Effector CD4-positive, alpha-beta T cell (primary cell): ENCODE measurements at regions not wholly inside any gene's neighbourhood (a gene's known extent, or its start where the extent isn't known, plus 50 kb on each side); places are given as distances from the start of the nearest gene placed in this dataset.
A peak's percentile ranks its signal among the peaks of the same experiment; 100 is the strongest.

Experiments
- DNase-seq: peaks from one replicate; pipeline ENCODE4 v3.0.0-alpha.2; 2020

DNA sequence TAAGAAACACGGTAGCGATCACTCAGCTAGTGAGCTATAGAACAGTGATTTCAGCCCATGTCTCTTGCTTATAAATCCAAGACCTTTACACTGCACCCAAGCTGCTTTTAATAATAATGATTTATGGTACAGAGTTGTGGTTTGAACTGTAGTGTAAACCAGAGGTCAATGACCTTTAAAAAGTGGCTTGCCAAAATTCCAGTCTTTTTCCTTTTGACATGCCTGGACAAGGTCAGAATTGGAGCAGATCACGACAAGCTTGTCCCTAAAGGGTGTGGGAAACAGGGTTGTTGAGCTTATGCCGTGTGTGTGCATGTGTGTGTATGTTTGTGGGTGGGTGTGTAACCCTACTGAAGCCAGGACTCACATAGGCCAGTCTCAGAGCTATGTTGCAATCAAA lies 225.3 kb upstream of the CLINT1 start:
- DNase-seq: no peak

DNA sequence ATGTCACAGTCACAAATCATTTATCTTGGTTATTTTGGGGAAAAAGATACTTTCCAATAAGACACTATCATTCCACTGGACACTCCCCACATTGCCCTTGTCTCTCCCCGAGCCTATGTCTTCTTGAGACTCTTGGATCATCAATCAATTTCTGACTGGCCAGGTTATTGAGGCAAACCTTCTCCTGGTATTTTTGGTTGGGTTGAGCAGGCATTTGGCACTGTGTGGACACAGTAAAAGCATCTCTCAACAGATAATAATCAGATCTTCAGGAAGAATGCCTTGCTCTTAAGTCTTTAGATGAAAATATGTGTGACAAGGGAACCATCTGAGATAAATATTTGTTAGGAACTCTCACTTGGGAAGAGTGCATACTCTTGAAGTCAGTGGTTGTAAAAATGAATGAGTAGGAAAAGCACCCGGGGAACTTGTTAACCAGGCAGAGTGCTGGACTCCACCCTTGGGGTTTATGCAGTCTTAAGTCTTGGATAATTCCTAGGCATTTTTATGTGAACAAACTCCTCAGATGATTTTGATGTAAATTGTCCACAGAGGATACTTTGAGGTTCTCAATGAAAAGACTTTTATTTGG lies 223.8 kb upstream of the CLINT1 start:
- DNase-seq: no peak

DNA sequence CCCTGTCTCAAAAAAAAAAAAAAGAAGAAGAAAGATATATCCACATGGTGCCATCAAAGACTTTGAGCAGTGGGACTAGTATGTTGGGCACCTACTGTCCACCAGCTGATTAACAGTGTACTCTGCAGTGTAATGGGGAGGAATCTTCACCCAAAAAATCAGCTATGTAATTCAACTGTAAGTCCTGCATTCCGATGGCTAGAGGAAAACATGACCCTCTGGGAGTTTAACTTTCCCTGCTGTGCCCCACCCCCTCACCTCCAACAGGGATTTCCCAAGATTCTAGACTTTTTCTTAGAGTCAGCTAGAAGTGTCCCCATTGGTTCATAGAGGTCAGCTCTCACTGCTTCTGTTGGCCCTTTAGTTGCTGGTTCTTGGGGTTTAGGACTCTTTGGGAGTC lies 221.2 kb upstream of the CLINT1 start:
- DNase-seq: no peak

DNA sequence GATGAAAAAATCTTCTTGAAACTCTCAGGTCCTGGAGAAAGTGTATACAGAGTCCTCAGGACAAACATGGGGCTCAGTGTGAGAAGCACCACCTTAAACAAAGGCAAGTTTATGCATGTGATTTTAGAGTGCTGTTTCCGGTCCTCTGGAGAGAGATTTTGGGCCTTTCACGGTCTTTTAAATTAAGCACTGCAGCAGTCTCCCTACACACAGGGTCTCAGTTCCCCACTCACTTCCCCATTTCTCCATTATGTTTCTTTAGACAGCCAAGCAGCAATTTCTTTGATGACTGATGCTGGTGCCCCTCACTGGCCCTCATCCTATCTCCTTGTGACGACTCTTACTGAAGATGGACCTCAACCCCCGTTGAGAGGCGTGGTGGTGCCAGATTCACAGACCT lies 220.2 kb upstream of the CLINT1 start:
- no peak for DNase-seq

DNA sequence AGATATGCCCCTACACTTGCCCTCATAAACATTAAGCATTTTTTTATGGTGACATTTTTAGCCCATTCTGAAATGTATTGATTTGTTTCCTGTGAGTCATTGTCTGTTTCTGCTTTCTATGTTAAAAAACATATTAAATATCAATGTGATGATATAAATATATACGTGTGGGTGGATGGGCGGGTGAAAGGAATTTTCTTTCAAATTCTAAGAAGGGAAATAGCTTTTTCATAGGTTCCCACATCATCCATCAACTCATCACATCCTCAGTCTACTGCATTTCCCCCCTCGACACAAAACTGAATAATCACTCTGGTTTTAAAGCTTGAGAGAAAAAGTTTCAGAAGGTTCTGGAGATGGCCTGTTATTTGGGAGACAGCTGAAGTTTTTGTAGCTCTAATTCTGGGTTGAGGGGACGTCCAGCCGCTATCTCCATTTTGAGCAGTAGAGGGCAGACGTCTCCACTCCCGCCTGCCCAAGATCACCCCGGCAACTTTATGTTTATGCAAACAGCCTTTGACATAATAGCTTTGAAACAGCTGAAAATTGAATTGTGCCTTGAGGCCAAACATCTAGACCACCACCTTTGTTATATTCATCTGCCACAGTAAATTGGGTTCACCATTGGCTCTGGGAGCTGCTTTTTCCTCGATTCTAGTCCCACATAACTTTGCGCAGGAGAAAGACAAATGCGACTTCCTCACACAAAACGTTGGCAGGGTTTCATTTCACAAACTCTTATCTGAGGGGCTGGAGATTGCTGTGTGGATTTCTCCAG lies 216.2 kb upstream of the CLINT1 start:
- peak; percentile 19 for DNase-seq

DNA sequence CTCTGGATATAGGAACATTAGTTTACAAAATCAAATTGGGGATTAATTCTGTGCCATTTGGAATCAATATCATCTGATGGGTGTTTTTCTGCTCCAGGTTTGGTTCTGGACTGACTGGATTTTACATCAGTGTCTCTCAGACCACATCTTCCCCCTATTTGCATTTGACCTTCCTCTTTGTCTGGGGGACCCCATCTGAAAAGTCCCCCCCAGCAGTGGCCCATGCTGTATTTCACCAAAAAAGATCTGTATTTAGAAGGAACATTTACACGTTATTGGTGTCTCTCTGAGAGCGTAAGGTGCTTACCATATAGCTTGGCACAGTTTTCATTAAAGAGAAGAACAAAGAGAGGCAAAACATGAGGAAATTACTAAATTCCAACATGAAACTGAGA lies 215.6 kb upstream of the CLINT1 start:
- no peak for DNase-seq

DNA sequence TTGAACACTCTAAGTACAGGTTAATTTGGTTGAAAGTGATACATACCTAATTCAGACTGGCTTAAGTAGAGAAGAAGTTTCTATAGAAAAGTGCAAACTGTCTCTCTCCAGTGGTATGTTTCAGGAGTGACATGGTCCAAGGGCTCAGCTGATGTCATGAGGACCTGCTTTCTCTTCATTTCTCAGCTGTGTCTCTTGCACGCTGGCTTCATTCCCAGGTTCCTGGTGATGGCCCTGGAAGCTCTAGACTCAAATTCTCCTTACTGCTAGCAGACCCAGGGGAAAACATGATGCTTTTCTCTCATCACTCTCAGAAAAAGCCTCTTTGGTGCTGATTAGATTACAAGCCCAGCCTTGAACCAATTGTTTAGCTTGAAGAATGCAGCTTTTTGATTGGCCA lies 211.9 kb upstream of the CLINT1 start:
- no peak for DNase-seq

DNA sequence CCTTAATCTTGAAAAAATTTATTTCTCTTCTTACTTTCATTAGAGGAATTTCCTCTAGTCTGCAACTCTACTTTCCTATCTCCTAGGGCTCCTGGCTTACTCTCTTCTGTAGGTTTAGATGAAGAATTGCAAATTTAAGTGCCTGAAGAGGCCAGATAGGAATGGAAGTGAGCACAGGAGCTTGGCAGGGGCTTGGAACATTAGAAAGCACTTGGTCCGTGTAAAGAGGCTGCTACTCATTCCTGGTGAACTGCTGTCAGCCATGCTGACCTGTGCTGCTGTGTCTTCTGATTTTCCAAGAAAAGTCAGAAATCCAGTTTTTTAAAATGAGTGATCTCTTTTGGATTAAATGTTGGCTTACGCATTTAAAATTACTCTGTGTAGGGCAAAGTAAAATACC lies 210.9 kb upstream of the CLINT1 start:
- no peak for DNase-seq

DNA sequence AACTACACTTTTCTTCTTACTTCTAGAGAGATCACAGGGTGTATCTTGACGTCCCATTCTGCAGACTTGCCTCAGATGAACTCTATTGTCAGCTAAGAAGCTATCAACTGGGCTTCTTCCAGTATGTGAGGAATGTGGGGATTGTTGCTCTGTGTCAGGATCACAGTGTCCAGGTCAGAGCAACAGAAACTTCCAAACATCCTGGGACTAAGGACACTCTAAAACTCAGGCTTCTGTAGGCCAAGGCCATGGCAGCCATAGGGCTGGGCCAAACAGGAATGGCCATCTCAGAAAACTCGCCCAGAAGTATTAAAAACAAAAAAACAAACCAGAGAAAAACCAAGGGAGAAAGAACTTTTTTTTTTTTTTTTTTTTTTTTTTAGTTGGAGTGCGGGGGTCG lies 210.0 kb upstream of the CLINT1 start:
- no peak for DNase-seq

DNA sequence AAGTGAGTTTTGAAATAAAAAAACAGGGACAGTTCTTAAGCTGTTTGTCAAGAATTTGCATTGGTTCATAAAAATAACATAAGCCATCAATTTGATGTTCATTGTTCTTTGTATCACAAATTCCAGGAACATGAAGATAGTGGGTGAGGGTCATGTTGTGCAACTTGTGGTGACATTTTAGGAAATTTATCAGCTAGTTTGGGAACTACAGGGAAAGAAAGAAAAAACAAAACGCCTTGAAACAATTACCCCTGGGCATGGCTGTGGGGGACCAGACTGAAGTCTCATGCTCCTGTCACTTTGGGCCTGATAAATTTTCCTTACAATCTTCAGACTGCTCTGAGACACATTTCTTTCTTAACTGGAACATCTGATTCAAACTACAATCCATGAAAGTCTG lies 207.1 kb upstream of the CLINT1 start:
- no peak for DNase-seq

DNA sequence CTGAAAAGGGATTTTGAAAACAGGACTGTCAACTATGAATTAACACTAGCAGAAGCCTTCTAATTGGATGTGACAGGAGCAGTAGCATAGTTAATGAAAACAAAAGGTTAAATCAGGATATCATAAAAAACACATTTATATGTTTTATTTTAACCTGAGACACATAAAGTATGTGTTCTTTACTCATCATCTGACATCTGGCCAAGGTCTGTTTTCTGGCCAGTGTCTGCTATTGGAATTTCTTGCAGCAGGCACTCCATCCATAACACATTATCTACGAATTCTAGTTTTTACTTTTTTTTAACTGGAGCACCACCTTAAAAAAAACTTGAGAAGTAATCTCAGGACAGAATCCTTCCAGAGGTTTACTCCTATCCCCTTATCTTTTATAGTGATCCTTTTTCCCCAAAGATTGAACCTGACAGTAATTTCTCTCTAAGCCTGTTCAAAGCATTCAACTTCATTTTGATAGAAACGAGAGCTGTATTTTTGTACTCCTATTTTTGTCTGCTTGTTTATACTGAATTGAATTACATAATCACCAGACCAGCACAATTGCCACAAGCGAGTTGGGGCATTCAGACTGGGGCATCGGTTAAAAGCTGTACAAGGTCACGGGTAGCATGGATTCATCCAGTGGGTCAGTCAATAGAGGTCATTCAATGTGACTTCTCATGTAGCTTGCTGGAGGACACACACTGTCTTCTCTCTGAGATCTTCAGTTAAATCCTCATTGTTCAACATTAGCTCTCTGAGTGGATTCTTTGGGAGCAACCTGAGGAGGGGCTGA lies 205.6 kb upstream of the CLINT1 start:
- no peak for DNase-seq

DNA sequence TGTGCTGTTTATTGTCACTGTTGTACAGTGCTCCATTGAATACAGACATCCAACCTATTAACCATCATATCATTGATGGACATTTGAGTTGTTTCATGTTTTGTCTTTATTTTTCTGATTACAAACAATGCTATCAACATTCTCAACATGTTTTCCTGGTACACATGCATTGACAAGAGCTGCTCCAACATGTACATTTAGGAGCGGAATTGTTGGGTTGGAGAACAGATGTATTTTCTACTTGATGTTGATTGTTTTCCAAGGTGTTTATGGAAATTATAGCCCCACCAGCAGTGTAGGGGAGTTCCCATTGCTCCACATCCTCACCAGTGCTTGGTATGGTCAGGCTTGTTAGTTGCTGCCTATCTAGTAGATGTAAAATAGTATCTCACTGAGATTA lies 204.1 kb upstream of the CLINT1 start:
- DNase-seq: no peak

DNA sequence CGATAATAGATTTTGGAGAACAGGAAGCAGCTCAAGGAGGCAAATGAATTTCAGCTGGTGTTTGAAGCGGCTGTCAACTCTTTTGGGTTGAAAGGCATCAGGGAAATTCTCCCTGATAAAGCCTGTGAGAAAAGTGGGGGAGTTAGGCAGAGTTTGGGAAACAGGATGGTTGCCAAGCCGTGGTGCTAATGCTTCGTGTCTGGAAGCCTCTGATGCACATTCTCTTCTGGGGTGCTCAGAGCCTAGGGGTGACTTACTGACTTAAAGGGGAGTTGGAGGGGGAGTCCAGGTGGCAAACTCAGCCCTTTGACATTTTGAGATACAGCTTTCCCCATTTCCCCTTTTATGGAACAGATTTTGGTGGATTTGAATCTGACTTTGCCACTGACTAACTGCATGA lies 202.5 kb upstream of the CLINT1 start:
- DNase-seq: no peak

DNA sequence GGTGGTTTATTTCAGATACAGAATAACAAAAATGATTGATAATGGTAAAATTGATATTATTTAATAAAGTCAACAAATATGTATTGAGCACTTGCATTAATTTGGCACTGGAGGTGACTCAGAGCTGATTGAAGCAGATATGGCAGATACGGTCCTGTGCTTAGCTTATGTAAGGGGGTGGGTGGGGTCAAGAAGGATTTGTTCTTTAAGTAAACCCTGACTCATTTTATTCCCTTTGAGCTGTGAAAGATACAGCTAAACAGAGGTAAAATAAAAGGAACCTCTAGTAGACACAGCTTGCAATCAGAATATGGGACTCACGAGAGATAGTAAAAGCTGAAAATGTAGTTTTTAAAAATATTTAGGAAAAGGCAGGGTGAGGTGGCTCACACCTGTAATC lies 201.3 kb upstream of the CLINT1 start:
- DNase-seq: no peak

DNA sequence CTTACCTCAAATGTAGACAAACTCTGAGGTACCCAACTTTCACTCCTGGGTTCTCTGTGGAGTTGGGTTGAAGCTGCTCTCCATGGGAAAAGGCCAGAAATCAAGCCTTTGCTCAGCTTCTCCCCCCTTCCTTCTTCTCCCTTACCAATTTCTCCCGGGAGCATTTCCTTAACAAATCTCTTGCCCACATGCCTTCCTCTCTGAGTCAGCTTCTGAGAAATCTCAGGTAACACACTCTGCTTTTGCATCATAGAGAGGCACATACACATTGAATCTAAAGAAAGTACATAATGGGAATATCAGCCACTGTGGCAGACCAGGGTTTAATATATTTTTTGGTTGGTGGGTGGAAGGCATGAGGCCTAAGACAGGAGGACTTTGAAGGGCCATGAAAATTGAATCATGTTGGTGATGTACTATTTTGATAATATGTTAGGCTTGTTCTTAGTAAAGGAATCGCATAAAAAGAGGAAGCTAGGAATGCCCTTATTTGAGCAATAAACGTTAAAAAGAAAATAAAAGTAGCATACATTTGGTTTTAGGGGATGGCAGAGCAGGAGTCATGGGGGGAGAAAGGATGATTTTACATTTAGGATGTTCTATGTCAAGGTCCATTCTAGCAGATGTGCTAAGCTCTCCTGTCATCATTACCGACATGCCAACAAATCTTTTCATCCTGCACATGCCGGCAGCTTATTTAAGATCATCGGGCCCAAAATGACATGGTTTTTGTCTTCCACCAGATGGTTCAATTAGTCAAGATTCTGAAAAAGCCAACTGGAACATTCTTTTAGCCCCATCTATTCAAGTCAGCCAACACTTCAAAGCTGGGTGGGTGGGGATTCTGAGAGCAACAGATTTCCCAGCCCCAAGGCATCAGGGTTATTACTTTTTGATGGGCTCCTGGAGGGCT lies 199.5 kb upstream of the CLINT1 start:
- no peak for DNase-seq

DNA sequence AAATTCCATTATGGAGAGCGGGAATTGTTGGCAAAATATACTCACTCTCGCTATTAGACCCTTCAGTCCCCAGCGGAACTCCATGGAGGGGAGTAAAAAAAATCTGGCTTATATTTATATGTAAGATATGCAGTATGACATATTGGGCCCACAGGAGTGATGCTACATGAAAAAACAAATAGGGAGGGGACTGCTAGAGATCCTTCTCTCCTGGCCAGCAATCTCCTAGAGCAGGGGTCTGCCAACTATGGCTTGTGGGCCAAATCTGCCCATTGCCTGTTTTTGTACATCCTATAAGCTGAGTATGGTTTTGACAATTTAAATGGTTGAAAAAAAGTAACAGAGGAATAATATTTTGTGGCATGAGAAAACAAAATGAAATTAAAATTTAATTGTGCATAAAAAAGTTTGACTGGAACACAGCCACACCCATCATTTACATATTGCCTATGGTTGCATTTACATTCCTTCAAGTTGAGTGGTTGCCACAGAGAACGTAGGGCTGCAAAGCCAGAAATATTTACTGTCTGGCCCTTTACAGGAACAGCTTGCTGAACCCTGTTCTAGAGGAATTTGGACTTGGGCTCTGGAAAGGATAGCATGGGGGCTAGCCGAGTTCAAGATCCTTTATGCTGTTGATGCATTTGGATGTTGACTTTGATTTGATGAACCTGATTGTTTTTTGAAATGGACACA lies 197.3 kb upstream of the CLINT1 start:
- no peak for DNase-seq

DNA sequence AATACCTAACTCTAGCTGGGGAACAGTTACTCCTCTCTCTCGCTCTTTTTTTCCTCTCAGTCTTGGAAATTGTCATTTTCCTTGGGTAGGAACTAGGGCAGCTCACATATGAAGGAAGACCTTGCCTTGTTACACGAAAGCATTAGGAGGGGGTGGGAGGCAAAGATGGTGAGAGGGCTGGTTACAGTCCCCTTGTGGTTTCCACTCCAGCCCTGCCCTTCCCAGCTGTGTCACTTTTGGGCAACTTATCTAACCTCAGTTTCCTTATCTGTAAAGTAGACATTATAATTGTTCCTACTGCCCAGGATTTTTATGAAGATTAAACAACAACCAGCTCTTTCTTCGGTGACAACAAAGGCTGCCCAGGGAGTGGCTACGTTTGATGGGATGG lies 196.2 kb upstream of the CLINT1 start:
- no peak for DNase-seq

DNA sequence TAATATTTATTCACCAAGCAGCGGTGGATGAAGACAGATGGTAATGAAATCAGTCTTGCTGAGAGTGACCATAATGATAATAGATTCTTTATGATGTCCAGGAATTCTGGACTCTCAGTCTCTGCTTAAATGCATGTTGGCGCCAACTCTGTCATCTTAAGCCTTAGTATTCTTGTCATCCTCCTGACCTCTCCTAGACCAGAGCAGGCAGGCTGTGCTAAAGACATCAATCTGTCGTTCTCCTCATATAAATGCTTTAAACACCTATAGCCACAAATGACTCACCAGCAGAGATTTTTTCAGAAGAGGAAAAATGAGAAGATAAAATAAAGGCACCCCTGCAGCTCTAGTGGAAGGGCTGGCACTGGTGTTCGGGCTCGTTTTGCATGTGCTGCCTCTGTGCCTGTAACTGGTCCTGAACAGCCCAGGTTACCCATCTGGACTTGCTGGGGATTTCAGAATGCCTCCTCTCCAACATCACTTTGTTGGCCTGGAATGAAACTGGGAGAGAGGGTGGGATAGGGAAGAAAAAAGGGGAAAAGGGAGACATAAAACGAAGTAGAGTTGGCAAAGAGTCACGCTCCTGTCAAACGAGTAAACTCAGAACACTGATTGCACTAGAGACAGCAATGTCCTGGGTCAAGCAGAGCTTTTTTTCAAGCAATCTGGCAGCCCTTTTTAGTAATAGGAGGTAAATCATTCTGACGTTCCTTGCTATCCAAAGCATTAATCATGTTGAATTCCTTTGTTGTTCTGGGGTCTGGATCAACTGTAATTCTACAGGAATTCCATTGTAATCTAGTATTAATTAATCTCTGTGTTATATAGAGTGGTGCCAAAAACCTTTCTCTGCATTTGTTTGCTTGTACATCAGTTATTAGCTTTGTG lies 195.5 kb upstream of the CLINT1 start:
- DNase-seq: no peak

DNA sequence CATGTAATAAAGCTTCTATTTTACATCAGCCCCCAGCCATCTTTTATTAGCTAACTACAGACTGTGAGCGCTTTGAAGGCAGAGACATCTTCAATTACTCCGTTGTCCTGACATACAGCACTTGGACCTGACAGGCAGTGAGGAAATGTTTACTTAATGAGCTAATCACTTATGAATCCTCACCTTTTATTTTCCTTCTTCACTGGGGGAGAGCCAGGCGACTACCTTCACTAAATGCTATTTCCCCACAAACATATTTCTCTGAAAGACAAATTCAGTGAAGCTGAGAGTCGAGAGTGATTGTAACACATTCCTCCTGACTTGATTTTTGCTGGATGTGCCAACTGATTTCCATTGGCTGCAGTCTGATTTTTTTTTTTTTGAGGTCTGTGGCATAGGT lies 192.1 kb upstream of the CLINT1 start:
- no peak for DNase-seq

DNA sequence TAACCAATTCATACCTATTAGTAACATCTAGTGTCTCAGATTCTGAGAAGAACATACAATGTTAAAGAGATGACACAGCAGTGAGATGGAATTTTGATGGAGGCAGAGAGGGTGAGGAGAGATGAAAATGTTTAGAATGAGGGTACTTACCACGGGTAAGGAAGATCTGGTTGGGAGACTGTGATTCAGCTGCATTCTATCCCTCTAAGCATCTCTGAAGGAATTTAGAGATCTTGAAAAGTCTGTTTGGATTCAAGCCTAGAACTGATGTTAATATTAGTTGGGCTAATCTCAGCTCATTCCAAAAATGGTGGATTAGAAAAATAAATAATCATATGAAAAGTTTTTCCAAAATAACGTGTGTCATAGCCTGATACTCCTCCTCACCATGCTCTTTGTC lies 191.5 kb upstream of the CLINT1 start:
- DNase-seq: no peak

DNA sequence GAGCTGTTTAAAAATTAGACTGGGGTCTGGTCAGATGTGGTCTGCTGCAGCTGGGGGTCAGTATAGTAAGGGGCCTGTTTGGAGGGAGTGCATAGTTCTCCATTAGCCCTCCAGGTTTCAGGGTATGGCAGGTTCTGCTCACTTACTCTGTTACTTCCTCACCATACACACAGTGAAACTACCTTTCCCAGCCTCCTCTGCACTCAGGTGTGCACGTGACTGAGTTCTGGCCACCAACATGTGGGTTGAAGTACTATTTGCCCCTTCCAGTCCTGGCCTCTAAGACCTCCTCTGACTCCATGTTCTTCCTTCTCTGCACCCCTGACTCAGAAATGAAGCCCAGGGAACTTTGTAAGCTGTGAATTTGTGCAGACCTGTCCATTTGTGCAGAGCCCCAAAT lies 190.5 kb upstream of the CLINT1 start:
- DNase-seq: no peak
